Naive B cell (primary cell): ENCODE measurements at regions not wholly inside any gene's neighbourhood (a gene's known extent, or its start where the extent isn't known, plus 50 kb on each side); places are given as distances from the start of the nearest gene placed in this dataset.
"Not testable (repeated sequence)": the region's sequence is repeated elsewhere in the genome, so short reads cannot be mapped to it uniquely, and the experiment has no call there.

Experiments
- ATAC-seq, 2 donors: fragments of 150-1000 bp; cut with Tn5 transposase; 2 replicates each; pipeline ENCODE4 v1.10.0; 2021; ENCODE audit warnings: low read depth in 2 of 2, mild to moderate bottlenecking in 2 of 2, moderate library complexity in 2 of 2
- DNase-seq: peaks from one replicate; pipeline ENCODE4 v3.0.0; 2022
- H3K27ac Mint-ChIP-seq, 6 donors: one replicate each; pipeline ENCODE4 v1.8.0; 2020 to 2022; ENCODE audit warnings: mild to moderate bottlenecking in 6 of 6, mixed read lengths in 6 of 6, moderate library complexity in 5 of 6, inconsistent platforms in 2 of 6
- H3K27me3 Mint-ChIP-seq, 3 donors: one replicate each; pipeline ENCODE4 v1.8.0; 2021 to 2022; ENCODE audit warnings: mixed read lengths in 3 of 3, mild to moderate bottlenecking in 1 of 3
- H3K36me3 Mint-ChIP-seq, 2 donors: one replicate each; pipeline ENCODE4 v1.8.0; 2020 to 2022; ENCODE audit warnings: mixed read lengths in 2 of 2, inconsistent platforms in 1 of 2, mild to moderate bottlenecking in 1 of 2
- H3K4me1 Mint-ChIP-seq, 3 donors: one replicate each; pipeline ENCODE4 v1.8.0; 2020 to 2022; ENCODE audit warnings: mixed read lengths in 3 of 3, inconsistent platforms in 1 of 3, mild to moderate bottlenecking in 1 of 3, moderate library complexity in 1 of 3
- H3K4me3 Mint-ChIP-seq, 8 donors: one replicate each; pipeline ENCODE4 v1.8.0; 2020 to 2022; ENCODE audit warnings: mild to moderate bottlenecking in 8 of 8, mixed read lengths in 8 of 8, moderate library complexity in 8 of 8, inconsistent platforms in 2 of 8
- H3K9me3 Mint-ChIP-seq, 7 donors: one replicate each; pipeline ENCODE4 v1.8.0; 2020 to 2022; ENCODE audit warnings: mixed read lengths in 7 of 7, mild to moderate bottlenecking in 5 of 7, inconsistent platforms in 2 of 7, moderate library complexity in 1 of 7

DNA sequence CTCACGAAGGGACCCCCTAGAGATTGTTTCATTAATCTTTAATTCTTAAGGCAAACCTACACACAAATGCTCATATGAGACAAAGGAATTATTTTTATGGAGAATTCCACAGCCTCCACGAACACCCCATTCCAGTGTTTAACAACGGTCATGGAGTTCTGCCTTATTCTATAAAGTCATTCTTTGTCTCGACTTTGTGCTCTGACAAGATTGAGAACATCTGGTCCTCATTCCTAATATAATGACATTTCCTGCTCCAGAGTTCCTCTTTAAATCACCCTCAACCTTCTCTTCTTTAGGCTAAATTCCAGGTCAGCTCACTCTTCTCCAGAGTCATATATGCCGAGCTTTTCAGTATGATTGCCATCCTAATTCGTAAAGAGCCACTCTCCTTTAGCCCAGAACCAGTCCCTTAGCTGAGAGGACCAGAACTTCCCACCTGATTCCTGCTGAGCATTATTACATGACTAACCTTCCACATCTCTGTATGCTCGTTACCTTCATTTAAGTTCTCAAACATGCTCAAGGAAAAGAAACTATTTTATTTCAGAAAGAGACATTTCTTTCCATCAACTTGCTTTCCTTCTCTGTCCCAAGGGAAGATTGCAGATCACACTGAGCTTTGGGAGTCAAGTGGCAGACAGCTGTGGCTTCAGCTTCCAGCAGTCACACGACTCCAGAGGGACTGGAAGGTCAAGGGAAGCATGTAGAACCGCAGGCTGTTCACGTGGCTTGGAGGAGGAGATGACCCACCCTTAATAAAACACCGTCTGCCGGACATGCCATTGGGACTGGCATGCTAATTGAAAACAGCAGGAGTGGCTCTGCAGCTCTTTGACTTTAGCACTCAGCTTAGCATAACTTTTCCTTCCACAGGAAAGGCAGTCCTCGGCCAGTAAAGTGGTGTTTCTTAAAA lies 467.1 kb upstream of the HSF2 start:
- peaks cover 0 to 6% (median 4%) of the 10 kb centered on the region in 7 donors for H3K9me3 Mint-ChIP-seq
- no peak overlapping the region for H3K4me3 Mint-ChIP-seq
- ATAC-seq: no peak
- H3K27ac Mint-ChIP-seq: no peak overlapping the region
- H3K4me1 Mint-ChIP-seq: no peaks in the 10 kb centered on the region
- no peak for DNase-seq
- no peaks in the 10 kb centered on the region for H3K27me3 Mint-ChIP-seq
- no peaks in the 10 kb centered on the region for H3K36me3 Mint-ChIP-seq

DNA sequence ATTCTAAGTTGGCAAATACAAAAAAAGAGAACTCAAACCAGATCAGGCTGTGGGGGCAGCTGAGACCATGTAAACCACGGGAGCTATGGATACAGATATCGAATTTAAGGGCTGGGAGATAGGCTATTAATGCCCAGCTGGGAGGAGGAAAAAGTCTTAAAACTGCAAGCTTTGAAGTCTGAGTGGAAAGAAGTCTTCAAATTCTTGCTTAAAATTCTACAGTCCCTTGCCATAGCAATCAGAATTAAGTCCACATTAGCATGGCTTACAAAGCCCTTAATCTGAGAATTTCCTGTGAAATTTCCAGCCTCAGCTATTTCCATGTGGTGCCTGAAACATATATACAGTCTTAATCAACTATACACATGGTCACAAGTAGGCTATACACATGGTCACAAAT lies 465.0 kb upstream of the HSF2 start:
- peaks cover 0 to 16% (median 10%) of the 10 kb centered on the region in 7 donors for H3K9me3 Mint-ChIP-seq
- H3K4me3 Mint-ChIP-seq: no peak overlapping the region
- no peaks in the 10 kb centered on the region for H3K4me1 Mint-ChIP-seq
- DNase-seq: no peak
- no peaks in the 10 kb centered on the region for H3K27me3 Mint-ChIP-seq
- no peaks in the 10 kb centered on the region for H3K36me3 Mint-ChIP-seq
- no peak overlapping the region for H3K27ac Mint-ChIP-seq
- ATAC-seq: no peak

DNA sequence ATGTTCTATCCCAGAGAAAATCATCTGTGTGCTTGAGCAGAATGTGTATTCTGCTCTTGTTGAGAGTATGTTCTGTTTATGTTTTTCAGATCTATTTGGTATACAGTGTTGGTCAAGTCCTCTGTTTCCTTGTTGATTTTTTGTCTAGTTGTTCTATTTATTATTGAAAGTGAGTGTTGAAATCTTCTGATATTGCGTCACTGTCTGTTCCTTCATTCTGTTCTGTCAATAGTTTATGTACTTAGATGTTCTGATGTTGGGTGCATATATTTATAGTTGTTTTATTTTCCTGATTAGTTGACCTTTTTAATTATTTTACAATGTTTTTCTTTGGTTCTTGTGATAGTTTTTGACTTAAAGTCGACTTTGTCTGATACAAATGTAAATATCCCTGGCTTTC lies 458.7 kb upstream of the HSF2 start:
- no peak for DNase-seq
- Mint-ChIP-seq H3K36me3 (no peaks in the 10 kb centered on the region), H3K27me3 (no peaks in the 10 kb centered on the region), H3K4me1 (no peaks in the 10 kb centered on the region), H3K9me3 (peaks cover 0 to 42% (median 13%) of the 10 kb centered on the region in 7 donors), H3K4me3 (no peak overlapping the region), H3K27ac (no peak overlapping the region)
- ATAC-seq: no peak

DNA sequence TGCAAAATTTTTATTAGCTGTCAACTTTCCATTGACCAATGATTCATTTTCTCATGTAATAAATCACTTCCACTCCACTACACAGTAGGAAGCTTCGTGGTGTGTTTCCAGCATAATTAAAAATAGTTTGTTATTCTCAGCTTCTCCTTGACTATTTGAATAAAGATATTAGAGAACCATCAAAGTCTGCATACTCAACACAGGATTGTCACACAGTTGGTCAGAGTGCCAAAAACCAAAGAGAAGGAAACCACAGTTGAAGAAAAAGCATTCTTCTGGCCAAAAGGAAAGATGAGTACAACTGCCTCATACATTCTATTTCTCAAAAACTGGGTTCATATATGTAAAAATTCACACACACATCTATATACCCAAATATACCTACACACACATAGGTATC lies 455.1 kb upstream of the HSF2 start:
- DNase-seq (no peak), ATAC-seq (no peak)
- no peak overlapping the region for H3K27ac Mint-ChIP-seq
- no peak overlapping the region for H3K4me3 Mint-ChIP-seq
- peaks cover 3 to 31% (median 9%) of the 10 kb centered on the region in 7 donors for H3K9me3 Mint-ChIP-seq
- no peaks in the 10 kb centered on the region for H3K36me3 Mint-ChIP-seq
- H3K4me1 Mint-ChIP-seq: no peaks in the 10 kb centered on the region
- no peaks in the 10 kb centered on the region for H3K27me3 Mint-ChIP-seq

DNA sequence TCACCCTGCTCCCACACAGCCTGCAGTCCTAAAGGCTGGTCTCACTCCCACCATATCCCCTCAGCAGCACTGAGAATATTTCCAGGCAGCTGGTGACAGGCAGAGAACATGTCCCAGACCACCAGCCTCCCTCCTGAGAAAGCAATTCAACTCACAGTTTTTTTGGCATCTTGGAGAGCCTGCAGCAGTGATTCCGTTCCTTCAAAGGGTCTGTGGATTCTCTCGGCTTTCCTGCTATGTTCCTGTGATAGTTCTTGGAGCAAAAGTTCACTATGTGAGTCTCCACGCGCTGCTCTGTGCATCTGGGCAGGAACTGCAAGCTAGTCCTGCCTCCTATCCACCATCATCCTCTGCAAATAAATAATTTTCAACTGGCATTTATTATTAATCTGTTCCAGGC lies 448.3 kb upstream of the HSF2 start:
- Mint-ChIP-seq H3K4me1 (no peaks in the 10 kb centered on the region), H3K27ac (no peak overlapping the region), H3K36me3 (no peaks in the 10 kb centered on the region), H3K9me3 (peaks cover 1 to 9% (median 6%) of the 10 kb centered on the region in 7 donors), H3K27me3 (no peaks in the 10 kb centered on the region), H3K4me3 (no peak overlapping the region)
- ATAC-seq (no peak), DNase-seq (no peak)

DNA sequence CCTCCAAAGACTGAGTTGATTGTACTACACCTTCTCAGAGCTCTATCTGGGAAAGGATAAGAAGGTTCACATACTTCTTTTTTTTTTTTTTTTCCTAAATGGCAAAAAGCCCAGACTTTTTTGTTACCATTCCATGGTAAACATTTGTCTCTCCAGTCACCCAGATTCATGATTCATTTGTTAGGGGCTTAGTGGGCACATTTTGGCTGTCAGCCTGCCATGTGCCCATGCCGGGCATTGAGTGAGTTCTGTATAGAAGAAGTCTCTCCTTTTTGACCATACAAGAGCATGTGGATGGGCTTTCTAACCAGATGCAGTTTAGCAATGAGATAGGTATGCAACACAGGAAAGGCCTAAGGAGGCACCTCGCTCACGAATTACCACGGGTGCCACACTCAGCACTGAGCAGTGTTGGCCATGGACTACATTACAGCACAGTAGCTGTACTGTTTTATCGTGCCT lies 447.5 kb upstream of the HSF2 start:
- Mint-ChIP-seq H3K27ac (no peak overlapping the region), H3K9me3 (peaks cover 1 to 9% (median 5%) of the 10 kb centered on the region in 7 donors), H3K36me3 (no peaks in the 10 kb centered on the region), H3K4me1 (no peaks in the 10 kb centered on the region), H3K4me3 (no peak overlapping the region), H3K27me3 (no peaks in the 10 kb centered on the region)
- DNase-seq (no peak), ATAC-seq (no peak)

DNA sequence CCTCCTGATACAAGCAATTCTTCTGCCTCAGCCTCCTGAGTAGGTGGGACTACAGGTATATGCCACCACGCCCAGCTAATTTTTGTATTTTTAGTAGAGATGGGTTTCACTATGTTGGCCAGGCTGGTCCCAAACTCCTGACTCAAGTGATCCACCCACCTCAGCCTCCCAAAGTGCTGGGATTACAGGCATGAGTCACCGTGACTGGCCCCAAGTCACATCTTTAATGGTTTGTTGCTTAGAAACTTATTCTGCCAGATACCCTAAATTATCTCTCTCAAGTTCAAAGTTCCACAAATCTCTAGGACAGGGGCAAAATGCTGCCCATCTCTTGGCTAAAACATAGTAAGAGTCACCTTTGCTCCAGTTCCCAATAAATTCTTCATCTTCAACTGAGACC lies 444.1 kb upstream of the HSF2 start:
- not testable (repeated sequence) for H3K27me3 Mint-ChIP-seq, H3K4me3 Mint-ChIP-seq, H3K27ac Mint-ChIP-seq, ATAC-seq, H3K4me1 Mint-ChIP-seq, DNase-seq, H3K36me3 Mint-ChIP-seq
- peaks cover 0 to 12% (median 4%) of the 10 kb centered on the region in 7 donors for H3K9me3 Mint-ChIP-seq

DNA sequence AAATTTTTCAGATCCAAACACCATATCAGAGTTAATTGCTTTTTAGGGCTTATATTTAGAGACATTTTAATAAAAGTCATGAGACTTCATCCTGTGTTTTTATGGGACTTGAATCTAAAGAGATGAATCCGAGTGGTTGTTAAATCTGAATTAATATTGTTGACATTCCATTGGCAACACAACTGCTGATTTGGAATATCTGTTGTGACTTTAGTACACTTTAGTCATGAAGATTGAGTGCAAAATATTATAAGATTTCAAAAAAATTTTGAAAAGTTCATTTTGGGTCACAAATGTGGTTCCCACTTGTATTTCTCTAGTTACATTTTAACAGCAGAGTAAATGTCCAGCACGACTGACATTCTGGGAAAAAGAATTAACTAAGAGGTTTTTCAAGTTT lies 442.7 kb upstream of the HSF2 start:
- no peaks in the 10 kb centered on the region for H3K27me3 Mint-ChIP-seq
- H3K27ac Mint-ChIP-seq: no peak overlapping the region
- ATAC-seq: no peak
- peaks cover 0 to 12% (median 2%) of the 10 kb centered on the region in 7 donors for H3K9me3 Mint-ChIP-seq
- no peak for DNase-seq
- H3K4me1 Mint-ChIP-seq: no peaks in the 10 kb centered on the region
- no peaks in the 10 kb centered on the region for H3K36me3 Mint-ChIP-seq
- no peak overlapping the region for H3K4me3 Mint-ChIP-seq

DNA sequence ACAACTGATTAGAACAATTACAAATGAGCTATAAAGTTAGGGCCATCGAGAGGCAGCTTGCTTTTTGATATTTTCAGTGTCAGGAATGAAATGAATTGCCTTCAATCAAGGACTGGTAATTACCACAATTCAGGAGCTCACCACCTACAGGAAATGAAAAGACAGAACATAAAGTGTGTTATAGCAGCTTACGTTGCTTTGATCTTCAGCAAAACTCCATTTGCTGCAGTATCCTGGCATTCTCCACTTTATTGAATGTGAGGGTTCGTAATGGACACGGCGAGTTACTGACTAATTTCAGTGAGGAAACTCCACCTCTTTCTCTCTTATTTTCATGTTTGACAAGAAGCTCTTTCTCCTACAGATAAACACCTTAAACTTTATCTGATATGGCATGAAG lies 440.0 kb upstream of the HSF2 start:
- DNase-seq: no peak

DNA sequence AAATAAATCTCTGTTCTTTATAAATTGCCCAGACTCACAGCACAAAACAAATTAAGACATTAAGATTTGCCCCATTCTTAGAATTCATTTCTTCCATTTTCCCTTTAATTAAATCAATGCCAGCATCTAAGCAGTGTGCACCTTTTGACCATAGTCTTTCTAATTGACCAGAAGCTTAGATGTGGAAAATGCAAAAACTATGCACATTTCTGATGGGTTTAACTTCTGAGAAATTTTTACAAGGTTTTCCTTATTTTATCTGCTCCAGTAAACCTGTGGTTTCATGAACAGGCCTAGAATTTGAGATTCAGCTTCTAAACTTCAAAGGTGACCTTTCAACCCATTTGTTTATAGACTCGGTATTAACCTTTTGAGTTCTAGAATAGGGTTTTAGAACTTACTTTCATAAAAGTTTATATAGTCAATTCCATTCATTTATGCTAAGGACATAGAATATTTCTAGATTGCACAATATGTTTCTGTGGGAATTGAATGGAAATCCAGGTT lies 437.8 kb upstream of the HSF2 start:
- Mint-ChIP-seq H3K27me3 (no peaks in the 10 kb centered on the region), H3K4me1 (no peaks in the 10 kb centered on the region), H3K27ac (no peak overlapping the region), H3K36me3 (no peaks in the 10 kb centered on the region), H3K9me3 (peaks cover 0 to 5% (median 2%) of the 10 kb centered on the region in 7 donors), H3K4me3 (no peak overlapping the region)
- ATAC-seq (no peak), DNase-seq (no peak)

More for the DNA sequence above, 440.0 kb upstream of the HSF2 start:
- Mint-ChIP-seq H3K27me3 (no peaks in the 10 kb centered on the region), H3K27ac (no peak overlapping the region), H3K36me3 (no peaks in the 10 kb centered on the region), H3K4me1 (no peaks in the 10 kb centered on the region), H3K4me3 (no peak overlapping the region), H3K9me3 (peaks cover 0 to 12% (median 2%) of the 10 kb centered on the region in 7 donors)
- ATAC-seq: no peak

DNA sequence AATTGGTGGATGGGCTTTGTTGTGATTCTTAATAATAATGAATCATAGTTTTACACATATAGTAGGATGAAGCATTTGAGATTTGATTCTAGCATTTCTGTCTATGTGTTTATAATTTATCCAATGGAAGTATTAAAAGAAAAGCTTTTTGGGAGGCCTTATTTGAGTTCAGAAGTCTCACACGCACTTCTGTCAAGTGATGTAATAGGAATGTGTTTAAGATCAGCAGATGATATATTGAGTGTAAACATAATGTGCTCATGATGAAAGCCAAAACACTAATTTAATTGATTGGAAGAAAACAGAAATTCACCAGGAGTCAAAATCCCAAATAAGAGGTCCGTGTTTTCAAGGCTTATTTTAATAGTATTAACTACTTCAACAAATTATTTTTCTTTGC lies 435.6 kb upstream of the HSF2 start:
- Mint-ChIP-seq H3K4me3 (no peak overlapping the region), H3K36me3 (no peaks in the 10 kb centered on the region), H3K4me1 (no peaks in the 10 kb centered on the region), H3K27ac (no peak overlapping the region), H3K9me3 (peaks cover 0 to 5% (median 2%) of the 10 kb centered on the region in 7 donors), H3K27me3 (no peaks in the 10 kb centered on the region)
- ATAC-seq: no peak
- no peak for DNase-seq

DNA sequence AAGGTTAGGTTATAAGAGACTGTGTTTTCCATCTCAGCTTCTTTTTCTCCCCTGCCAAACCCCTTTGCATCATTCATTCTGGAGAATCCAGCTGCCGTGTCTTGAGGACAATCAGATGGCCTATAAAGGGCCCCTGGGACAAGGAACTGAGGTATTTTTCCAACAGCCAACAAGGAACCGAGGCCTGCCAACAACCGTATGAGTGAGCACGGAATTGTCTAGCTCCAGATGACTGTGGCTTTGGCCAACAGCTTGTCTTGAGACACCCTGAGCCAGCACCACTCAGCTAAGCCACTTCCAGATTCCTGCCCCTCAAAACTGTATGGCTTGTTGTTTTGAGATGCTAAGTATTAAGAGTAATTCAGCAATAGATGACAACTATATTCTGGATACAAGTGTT lies 433.7 kb upstream of the HSF2 start:
- DNase-seq: no peak
- Mint-ChIP-seq H3K27ac (no peak overlapping the region), H3K9me3 (peaks cover 0 to 5% (median 0%) of the 10 kb centered on the region in 7 donors), H3K36me3 (no peaks in the 10 kb centered on the region), H3K4me3 (no peak overlapping the region), H3K27me3 (no peaks in the 10 kb centered on the region), H3K4me1 (no peaks in the 10 kb centered on the region)
- no peak for ATAC-seq

DNA sequence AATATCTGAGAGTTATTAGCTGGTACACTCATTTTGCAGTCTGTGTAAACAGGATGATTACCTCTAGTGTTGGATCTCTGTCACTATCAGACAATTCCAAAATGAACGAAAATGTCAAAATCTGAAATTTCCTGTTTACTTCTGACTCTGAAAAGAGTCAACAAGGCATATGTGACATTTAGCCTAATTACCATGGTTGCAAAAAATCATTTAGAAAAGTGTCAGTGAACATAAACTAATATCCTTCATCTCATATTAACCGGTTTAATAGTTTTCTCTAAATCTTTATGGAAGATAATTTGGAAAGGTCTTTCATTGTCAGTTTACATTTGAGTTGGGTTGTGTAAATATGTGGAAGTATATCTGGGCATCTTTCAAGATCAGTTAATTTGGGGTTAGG lies 431.8 kb upstream of the HSF2 start:
- no peak for DNase-seq
- no peak overlapping the region for H3K4me3 Mint-ChIP-seq
- H3K36me3 Mint-ChIP-seq: no peaks in the 10 kb centered on the region
- no peaks in the 10 kb centered on the region for H3K4me1 Mint-ChIP-seq
- H3K27ac Mint-ChIP-seq: no peak overlapping the region
- no peaks in the 10 kb centered on the region for H3K27me3 Mint-ChIP-seq
- no peak for ATAC-seq
- H3K9me3 Mint-ChIP-seq: peaks cover 0 to 3% (median 0%) of the 10 kb centered on the region in 7 donors

DNA sequence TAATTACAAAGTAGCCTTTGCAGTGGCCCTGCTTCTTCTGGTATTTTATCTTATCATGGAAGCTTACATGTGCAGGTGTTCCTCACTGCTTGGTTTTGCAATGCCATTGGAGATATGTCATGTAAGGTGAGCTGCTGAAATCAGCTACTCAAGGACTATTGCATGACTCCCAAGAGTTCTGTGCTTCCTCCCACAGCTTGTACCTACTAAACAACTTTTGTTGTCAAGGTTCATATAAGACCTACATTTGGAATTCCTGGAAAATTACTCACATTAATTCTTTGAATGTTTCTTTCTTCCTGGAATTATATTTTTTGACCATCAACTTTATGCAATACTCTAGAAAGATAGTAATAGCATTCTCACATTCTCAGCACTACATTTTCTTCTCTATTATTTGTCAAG lies 427.5 kb upstream of the HSF2 start:
- no peak overlapping the region for H3K27ac Mint-ChIP-seq
- no peaks in the 10 kb centered on the region for H3K36me3 Mint-ChIP-seq
- DNase-seq (no peak), ATAC-seq (no peak)
- peaks cover 0 to 5% (median 0%) of the 10 kb centered on the region in 7 donors for H3K9me3 Mint-ChIP-seq
- no peaks in the 10 kb centered on the region for H3K4me1 Mint-ChIP-seq
- no peak overlapping the region for H3K4me3 Mint-ChIP-seq
- H3K27me3 Mint-ChIP-seq: no peaks in the 10 kb centered on the region
